ENCODE measurements at regions not wholly inside any gene's neighbourhood (a gene's known extent, or its start where the extent isn't known, plus 50 kb on each side); places are given as distances from the start of the nearest gene placed in this dataset.
A peak's percentile ranks its signal among the peaks of the same experiment; 100 is the strongest.
"Not testable (repeated sequence)": the region's sequence is repeated elsewhere in the genome, so short reads cannot be mapped to it uniquely, and the experiment has no call there.

GRCh38 chr20:22818636-22819035, 216.5 kb upstream of the SSTR4 start:
- DNase-seq (ENCODE audit: low read depth, low spot score), result no peak

GRCh38 chr20:22819112-22819511, 216.0 kb upstream of the SSTR4 start:
- DNase-seq (ENCODE audit: low read depth, low spot score), result no peak

GRCh38 chr20:22819784-22820183, 215.3 kb upstream of the SSTR4 start:
- DNase-seq (ENCODE audit: low read depth, low spot score), result no peak

- peak; percentile 20 for DNase-seq (ENCODE audit: low read depth, low spot score)
Observed at GRCh38 chr20:22821081-22821727, 213.9 kb upstream of the SSTR4 start.

GRCh38 chr20:22821796-22822195, 213.3 kb upstream of the SSTR4 start:
- no peak for DNase-seq (ENCODE audit: low read depth, low spot score)

- DNase-seq (ENCODE audit: low read depth, low spot score), result no peak
Observed at GRCh38 chr20:22823119-22823518, 212.0 kb upstream of the SSTR4 start.

GRCh38 chr20:22824077-22824476, 211.0 kb upstream of the SSTR4 start:
- no peak for DNase-seq (ENCODE audit: low read depth, low spot score)

GRCh38 chr20:22825076-22825475, 210.0 kb upstream of the SSTR4 start:
- no peak for DNase-seq (ENCODE audit: low read depth, low spot score)

- peak; percentile 25 for DNase-seq (ENCODE audit: low read depth, low spot score)
Observed at GRCh38 chr20:22825546-22825945, 209.6 kb upstream of the SSTR4 start.

- no peak for DNase-seq (ENCODE audit: low read depth, low spot score)
Observed at GRCh38 chr20:22826306-22827230, 208.5 kb upstream of the SSTR4 start.

- DNase-seq (ENCODE audit: low read depth, low spot score), result no peak
Observed at GRCh38 chr20:22827916-22828315, 207.2 kb upstream of the SSTR4 start.

GRCh38 chr20:22829356-22829755, 205.8 kb upstream of the SSTR4 start:
- DNase-seq (ENCODE audit: low read depth, low spot score), result no peak

GRCh38 chr20:22830138-22830537, 205.0 kb upstream of the SSTR4 start:
- DNase-seq (ENCODE audit: low read depth, low spot score), result no peak

- DNase-seq (ENCODE audit: low read depth, low spot score), result not testable (repeated sequence)
Observed at GRCh38 chr20:22830715-22831114, 204.4 kb upstream of the SSTR4 start.

- DNase-seq (ENCODE audit: low read depth, low spot score), result no peak
Observed at GRCh38 chr20:22833851-22834250, 201.3 kb upstream of the SSTR4 start.

GRCh38 chr20:22834651-22835256, 200.4 kb upstream of the SSTR4 start:
- no peak for DNase-seq (ENCODE audit: low read depth, low spot score)

GRCh38 chr20:22836211-22836610, 198.9 kb upstream of the SSTR4 start:
- DNase-seq (ENCODE audit: low read depth, low spot score), result no peak

- no peak for DNase-seq (ENCODE audit: low read depth, low spot score)
Observed at GRCh38 chr20:22836877-22837276, 198.2 kb upstream of the SSTR4 start.

- no peak for DNase-seq (ENCODE audit: low read depth, low spot score)
Observed at GRCh38 chr20:22838001-22838400, 197.1 kb upstream of the SSTR4 start.

GRCh38 chr20:22841846-22842245, 193.3 kb upstream of the SSTR4 start:
- no peak for DNase-seq (ENCODE audit: low read depth, low spot score)

GRCh38 chr20:22842793-22843192, 192.3 kb upstream of the SSTR4 start:
- DNase-seq (ENCODE audit: low read depth, low spot score), result no peak

- DNase-seq (ENCODE audit: low read depth, low spot score), result no peak
Observed at GRCh38 chr20:22844959-22845358, 190.2 kb upstream of the SSTR4 start.

- DNase-seq (ENCODE audit: low read depth, low spot score), result no peak
Observed at GRCh38 chr20:22846863-22847262, 188.2 kb upstream of the SSTR4 start.
